HG03139 (cell line): ENCODE measurements at regions not wholly inside any gene's neighbourhood (a gene's known extent, or its start where the extent isn't known, plus 50 kb on each side); places are given as distances from the start of the nearest gene placed in this dataset.

Source experiments
- ATAC-seq: cut with Tn5 transposase; IDR thresholded peaks from one replicate; pipeline ENCODE4 v1.9.1; 2021; ENCODE audit not compliant: unreplicated experiment

GRCh38 chr17:12365805-12366204 is 299.9 kb upstream of the MYOCD start:
- ATAC-seq = no peak

- ATAC-seq = no peak
Measured at GRCh38 chr17:12369065-12369464, 296.6 kb upstream of the MYOCD start.

- ATAC-seq = no peak
Measured at GRCh38 chr17:12376276-12376675, 289.4 kb upstream of the MYOCD start.

- no peak for ATAC-seq
Measured at GRCh38 chr17:12386225-12386624, 279.5 kb upstream of the MYOCD start.

- no peak for ATAC-seq
Measured at GRCh38 chr17:12388226-12388625, 277.5 kb upstream of the MYOCD start.

- ATAC-seq = no peak
Measured at GRCh38 chr17:12389421-12389820, 276.3 kb upstream of the MYOCD start.

GRCh38 chr17:12390631-12391030 is 275.1 kb upstream of the MYOCD start:
- no peak for ATAC-seq

- no peak for ATAC-seq
Measured at GRCh38 chr17:12391468-12391867, 274.2 kb upstream of the MYOCD start.

- ATAC-seq = no peak
Measured at GRCh38 chr17:12395733-12396354, 269.8 kb upstream of the MYOCD start.

GRCh38 chr17:12398441-12399051 is 267.1 kb upstream of the MYOCD start:
- ATAC-seq = no peak

- ATAC-seq = no peak
Measured at GRCh38 chr17:12402963-12403622, 262.6 kb upstream of the MYOCD start.

- no peak for ATAC-seq
Measured at GRCh38 chr17:12403881-12404398, 261.8 kb upstream of the MYOCD start.

- ATAC-seq = no peak
Measured at GRCh38 chr17:12406623-12407215, 259.0 kb upstream of the MYOCD start.

GRCh38 chr17:12407495-12408252 is 258.0 kb upstream of the MYOCD start:
- no peak for ATAC-seq

- no peak for ATAC-seq
Measured at GRCh38 chr17:12409082-12409481, 256.6 kb upstream of the MYOCD start.

GRCh38 chr17:12410717-12411116 is 255.0 kb upstream of the MYOCD start:
- ATAC-seq = no peak

GRCh38 chr17:12415031-12415430 is 250.7 kb upstream of the MYOCD start:
- no peak for ATAC-seq

GRCh38 chr17:12421077-12421476 is 244.6 kb upstream of the MYOCD start:
- no peak for ATAC-seq

- no peak for ATAC-seq
Measured at GRCh38 chr17:12421646-12422306, 243.9 kb upstream of the MYOCD start.

GRCh38 chr17:12422651-12423050 is 243.0 kb upstream of the MYOCD start:
- no peak for ATAC-seq

GRCh38 chr17:12423337-12423736 is 242.4 kb upstream of the MYOCD start:
- ATAC-seq = no peak
